IMR-90 (cell line): ENCODE measurements at regions not wholly inside any gene's neighbourhood (a gene's known extent, or its start where the extent isn't known, plus 50 kb on each side); places are given as distances from the start of the nearest gene placed in this dataset.

Source experiments
- ATAC-seq: fragments of 200-7000 bp; cut with Tn5 transposase; 2 replicates; pipeline ENCODE4 v1.9.1; 2020; ENCODE audit warnings: low read depth, mild to moderate bottlenecking, moderate library complexity
- BruUV-seq: library from RNA; stranded (reverse); fragments of 400-500 nt; replicated peaks from 2 replicates; lab custom pipeline; 2021; lab: Mats Ljungman, UMichigan
- CTCF ChIA-PET: fragments of 300-600 bp; formaldehyde crosslinking; extraction: SDS; loops from one replicate; lab custom pipeline; 2021; ENCODE audit warnings: antibody characterized with exemption; lab: Yijun Ruan, JAX
- POLR2A ChIA-PET: fragments of 300-600 bp; sonication (Branson Sonifier 250); formaldehyde crosslinking; loops from one replicate; lab custom pipeline; 2022; ENCODE audit warnings: antibody characterized with exemption; ENCODE audit not compliant: unreplicated experiment; lab: Charles Lee
- DNase-seq: peaks from one replicate; pipeline ENCODE4 v3.0.0; 2013
- H2AFZ ChIP-seq: replicated peaks from 2 replicates; pipeline ENCODE3; 2013; ENCODE audit warnings: low read length, mild to moderate bottlenecking; ENCODE audit not compliant: poor library complexity
- H2AK5ac ChIP-seq: 2 replicates; pipeline ENCODE4 v1.6.1; 2013; ENCODE audit warnings: low read depth, low read length, inconsistent platforms
- H2AK9ac ChIP-seq: replicated peaks from 2 replicates; pipeline ENCODE3; 2013; ENCODE audit warnings: mild to moderate bottlenecking, low read depth, low read length, moderate library complexity; ENCODE audit not compliant: poor library complexity
- H2BK120ac ChIP-seq: 2 replicates; pipeline ENCODE4 v1.6.1; 2013; ENCODE audit warnings: low read depth, low read length, inconsistent platforms
- H2BK15ac ChIP-seq: 3 replicates; pipeline ENCODE4 v1.6.1; 2013; ENCODE audit warnings: low read depth, low read length, inconsistent platforms
- H2BK20ac ChIP-seq: 2 replicates; pipeline ENCODE4 v1.6.1; 2013; ENCODE audit warnings: low read depth, mild to moderate bottlenecking, inconsistent platforms, low read length, moderate library complexity
- H2BK5ac ChIP-seq: 2 replicates; pipeline ENCODE4 v1.6.1; 2013; ENCODE audit warnings: mild to moderate bottlenecking, low read depth, low read length, inconsistent platforms; ENCODE audit not compliant: poor library complexity, severe bottlenecking
- H3K14ac ChIP-seq: replicated peaks from 2 replicates; pipeline ENCODE4 v1.6.1; 2013; ENCODE audit warnings: low read depth, low read length, inconsistent platforms
- H3K18ac ChIP-seq: 2 replicates; pipeline ENCODE4 v1.6.1; 2013; ENCODE audit warnings: low read depth, low read length, control low read depth
- H3K23ac ChIP-seq: 2 replicates; pipeline ENCODE4 v1.6.1; 2013; ENCODE audit warnings: low read depth, low read length, inconsistent platforms
- H3K27ac ChIP-seq: 2 replicates; pipeline ENCODE4 v1.5.1; 2013; ENCODE audit warnings: mild to moderate bottlenecking, control low read depth, low read length; ENCODE audit not compliant: insufficient read depth
- H3K27me3 ChIP-seq: 2 replicates; pipeline ENCODE4 v1.6.1; 2013; ENCODE audit warnings: low read length; ENCODE audit not compliant: control insufficient read depth, insufficient read depth
- H3K36me3 ChIP-seq: 2 replicates; pipeline ENCODE4 v1.6.1; 2013; ENCODE audit warnings: low read length, mixed read lengths; ENCODE audit not compliant: control insufficient read depth, insufficient read depth
- H3K4ac ChIP-seq: 2 replicates; pipeline ENCODE4 v1.6.1; 2013; ENCODE audit warnings: low read depth, low read length, inconsistent platforms
- H3K4me1 ChIP-seq: 2 replicates; pipeline ENCODE4 v1.6.1; 2013; ENCODE audit warnings: low read length, mixed read lengths; ENCODE audit not compliant: control insufficient read depth, insufficient read depth
- H3K4me2 ChIP-seq: 2 replicates; pipeline ENCODE4 v1.6.1; 2013; ENCODE audit warnings: low read depth, mild to moderate bottlenecking, control low read depth, low read length, moderate library complexity
- H3K4me3 ChIP-seq: 2 replicates; pipeline ENCODE4 v1.5.1; 2013; ENCODE audit warnings: low read depth, mild to moderate bottlenecking, control low read depth, low read length, moderate library complexity; ENCODE audit not compliant: insufficient read depth
- H3K56ac ChIP-seq: 2 replicates; pipeline ENCODE4 v1.6.1; 2013; ENCODE audit warnings: low read length, inconsistent platforms; ENCODE audit not compliant: insufficient read depth; ENCODE audit errors: extremely low read depth
- H3K79me1 ChIP-seq, 2 experiments: 2 replicates each; pipeline ENCODE4 v1.6.1; 2013; ENCODE audit warnings: low read length in 2 of 2, inconsistent platforms in 1 of 2, low read depth in 1 of 2
- H3K9ac ChIP-seq: 2 replicates; pipeline ENCODE4 v1.6.1; 2013; ENCODE audit warnings: low read depth, low read length, control low read depth
- H3K9me1 ChIP-seq: 2 replicates; pipeline ENCODE4 v1.6.1; 2013; ENCODE audit warnings: low read length, inconsistent platforms; ENCODE audit not compliant: insufficient read depth
- H3K9me3 ChIP-seq: 2 replicates; pipeline ENCODE4 v1.6.1; 2013; ENCODE audit warnings: low read length; ENCODE audit not compliant: control insufficient read depth, insufficient read depth
- H4K20me1 ChIP-seq: 2 replicates; pipeline ENCODE4 v1.6.1; 2013; ENCODE audit warnings: low read length, inconsistent platforms; ENCODE audit not compliant: insufficient read depth
- H4K5ac ChIP-seq: 2 replicates; pipeline ENCODE4 v1.6.1; 2013; ENCODE audit warnings: mild to moderate bottlenecking, low read depth, low read length, control low read depth
- H4K8ac ChIP-seq, 2 experiments: 2 replicates each; pipeline ENCODE4 v1.6.1; 2013; ENCODE audit warnings: low read depth in 2 of 2, low read length in 2 of 2, control low read depth in 1 of 2, inconsistent platforms in 1 of 2
- H4K91ac ChIP-seq: 2 replicates; pipeline ENCODE4 v1.6.1; 2013; ENCODE audit warnings: low read depth, low read length, inconsistent platforms; ENCODE audit not compliant: insufficient read depth
- CHD1 ChIP-seq: IDR thresholded peaks from 2 replicates; pipeline ENCODE4 v1.6.1; 2012; ENCODE audit warnings: low read depth, low read length, improper control_type of control experiment
- RCOR1 ChIP-seq: IDR thresholded peaks from 2 replicates; pipeline ENCODE4 v1.6.1; 2012; ENCODE audit warnings: mild to moderate bottlenecking, low read length, improper control_type of control experiment; ENCODE audit not compliant: insufficient replicate concordance
- WGBS, 2 experiments: methylation state at CpG; one replicate each; pipeline versions ENCODE4 v1.1.5 to v1.1.7; 2013; ENCODE audit warnings: missing lambda C conversion rate in 2 of 2; ENCODE audit not compliant: insufficient read length in 1 of 2; ENCODE audit errors: extremely low coverage in 2 of 2; 5-methylcytosine and 5-hydroxymethylcytosine counted together
- dilution Hi-C: fragments of 300-500 bp; cut with HindIII; formaldehyde crosslinking; loops from one replicate; pipeline ENCODE4 v1.14.3; 2018; ENCODE audit warnings: low sequenced_read_pairs; ENCODE audit not compliant: unreplicated experiment
- in situ Hi-C: fragments of 300-500 bp; cut with MboI; formaldehyde crosslinking; loops from 3 replicates; pipeline ENCODE4 v1.14.3; 2019; ENCODE audit warnings: low sequenced_read_pairs, inconsistent platforms, mixed read lengths
- intact Hi-C: fragments of 100-400 bp; cut with micrococcal nuclease; formaldehyde crosslinking; loops from 2 replicates; pipeline ENCODE4 v1.10.0; 2022

DNA sequence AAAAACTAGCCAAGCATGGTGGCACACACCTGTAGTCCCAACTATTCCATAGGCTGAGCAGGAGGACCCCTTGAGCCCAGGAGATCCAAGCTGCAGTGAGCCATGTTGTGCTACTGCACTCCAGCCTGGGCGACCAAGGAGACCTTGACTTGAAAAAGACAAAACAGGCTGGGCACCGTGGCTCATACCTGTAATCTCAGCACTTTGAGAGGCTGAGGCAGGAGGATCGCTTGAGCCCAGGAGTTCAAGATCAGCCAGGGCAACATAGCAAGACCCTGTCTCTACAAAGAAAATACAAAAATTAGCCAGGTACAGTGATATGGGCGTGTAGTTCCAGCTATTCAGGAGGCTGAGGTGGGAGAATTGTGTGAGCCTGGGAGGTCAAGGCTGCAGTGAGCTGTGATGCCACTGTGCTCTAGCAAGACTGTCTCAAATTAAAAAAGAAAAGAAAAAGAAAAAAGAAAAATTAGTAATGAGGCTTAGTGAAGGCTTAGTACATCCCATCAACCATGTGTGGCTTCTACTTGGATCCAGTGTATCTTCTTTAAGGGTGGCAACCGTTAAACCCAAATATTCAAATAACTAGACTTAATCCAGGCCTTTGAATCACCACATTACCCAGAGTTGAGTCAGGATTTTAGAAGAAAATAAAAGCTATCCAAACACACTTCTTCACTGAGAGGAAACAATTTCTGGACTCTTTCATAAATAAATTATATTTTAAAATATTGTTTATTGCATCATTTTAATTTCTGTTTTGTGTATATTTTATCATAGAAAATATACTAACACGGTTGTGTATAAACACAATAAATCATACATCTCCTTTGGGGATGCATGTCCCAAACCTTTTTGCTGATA, 74.3 kb upstream of the RAB4A start:
- BruUV-seq = no TSS peak
- dilution Hi-C loops = no loop called here
- TF ChIP-seq RCOR1 (no peak), CHD1 (no peak)

More for the DNA sequence above, 74.3 kb upstream of the RAB4A start:
- Histone ChIP-seq H2AK5ac (peak overlapping the region; percentile 77), H2AK9ac (peak overlapping the region; percentile 57), H2BK5ac (peak overlapping the region; percentile 86), H3K27me3 (no peaks in the 10 kb centered on the region), H3K4me2 (no peak overlapping the region), H4K5ac (no peak overlapping the region), H2BK15ac (0 out of 3 replicates have a peak overlapping the region, but pooled peaks have one; percentile 36), H3K27ac (peak overlapping the region; percentile 84), H3K23ac (0 out of 2 replicates have a peak overlapping the region, but pooled peaks have one; percentile 45), H3K4me1 (peaks cover 14% of the 10 kb centered on the region), H2BK20ac (peak overlapping the region; percentile 80; the same call in 1 of the 2 replicates), H3K4me3 (no peak overlapping the region), H3K9me1 (peaks cover 8% of the 10 kb centered on the region), H3K9me3 (no peaks in the 10 kb centered on the region), H4K91ac (peak overlapping the region; percentile 72), H3K36me3 (no peaks in the 10 kb centered on the region), H3K14ac (peak overlapping the region; percentile 78), H4K20me1 (no peaks in the 10 kb centered on the region), H3K18ac (peak overlapping the region; percentile 94), H3K56ac (no peak overlapping the region), H4K8ac (peak overlapping the region; percentile 66 to 88; a peak in 3 of 4 replicates), H2AFZ (no peak overlapping the region), H3K4ac (peak overlapping the region; percentile 90), H3K79me1 (no peaks in the 10 kb centered on the region), H3K9ac (no peak overlapping the region), H2BK120ac (peak overlapping the region; percentile 91)
- CTCF ChIA-PET = interaction anchor here (0.5 to 1.1 kb wide), 3 partner anchors 13 to 462 kb away, joined by 3 to 4 read pairs (median 3); partner anchors contain the start of gene RHOU
- intact Hi-C loops = loop anchor here (1.0 kb wide), 1 partner anchor 25 kb away; no protein-coding TSS in a partner anchor
- DNase-seq (peak; percentile 54), ATAC-seq (peak; percentile 90)
- whole genome bisulfite sequencing, 2 experiments = 86% methylated on average over 1 of the region's 6 CpGs; no CpG with 5 or more reads in 1 of the 2 experiments
- POLR2A ChIA-PET = no interaction called here
- in situ Hi-C loops = no loop called here
